ENCODE measurements at regions not wholly inside any gene's neighbourhood (a gene's known extent, or its start where the extent isn't known, plus 50 kb on each side); places are given as distances from the start of the nearest gene placed in this dataset.

DNA sequence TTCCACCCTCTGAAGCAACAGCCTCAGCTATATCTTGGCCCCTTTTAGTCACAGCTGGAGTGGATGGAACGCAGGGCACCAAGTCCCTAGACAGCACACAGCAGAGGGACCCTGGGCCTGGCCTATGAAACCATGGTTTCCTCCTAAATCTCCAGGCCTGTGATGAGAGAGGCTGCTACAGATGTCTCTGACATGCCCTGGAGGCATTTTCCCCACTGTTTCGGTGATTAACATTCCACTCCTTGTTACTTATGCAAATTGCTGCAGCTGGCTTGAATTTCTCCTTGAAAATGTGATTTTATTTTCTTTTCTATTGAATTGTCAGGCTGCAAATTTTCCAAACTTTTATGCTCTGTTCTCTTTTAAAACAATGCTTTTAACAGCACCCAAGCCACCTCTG, 384.8 kb downstream of the PRR16 start:
- Histone ChIP-seq H3K4me1 (ENCODE audit: control insufficient read depth in 2 of 2, insufficient read depth in 2 of 2, low read length in 2 of 2) (no peaks in the 10 kb centered on the region), H3K79me2 (ENCODE audit: control insufficient read depth, insufficient read depth, low read length) (no peaks in the 10 kb centered on the region), H3K27me3 (replicated peaks in 1 of 4; ENCODE audit: control extremely low read depth in 1 of 4, control insufficient read depth in 3 of 4, insufficient read depth in 4 of 4, low read length in 3 of 4) (no peaks in the 10 kb centered on the region), H3K9ac (ENCODE audit: low read length) (no peak overlapping the region), H3K4me2 (replicated peaks; ENCODE audit: low read depth, low read length, poor library complexity, severe bottlenecking) (no peak overlapping the region), H3K27ac (ENCODE audit: low read length in 2 of 2) (no peak overlapping the region), H2AFZ (ENCODE audit: insufficient read depth, low read depth, low read length, poor library complexity, severe bottlenecking) (no peak overlapping the region), H4K20me1 (ENCODE audit: control insufficient read depth, insufficient read depth, low read length, poor library complexity, severe bottlenecking) (no peaks in the 10 kb centered on the region), H3K9me3 (ENCODE audit: control extremely low read depth in 1 of 3, control insufficient read depth in 2 of 3, insufficient read depth in 1 of 3, low read length in 2 of 3) (no peaks in the 10 kb centered on the region), H3K4me3 (ENCODE audit: control extremely low read depth in 1 of 5, extremely low read depth in 1 of 5, insufficient read depth in 1 of 5, low read depth in 2 of 5, low read length in 4 of 5) (no peak overlapping the region), H3K36me3 (replicated peaks in 1 of 2; ENCODE audit: control extremely low read depth in 1 of 2, control insufficient read depth in 1 of 2, extremely low read depth in 1 of 2, insufficient read depth in 2 of 2, low read length in 1 of 2) (no peaks in the 10 kb centered on the region)
- Mint-ChIP-seq H3K4me3 (no peak overlapping the region), H3K27me3 (no peaks in the 10 kb centered on the region), H3K4me1 (no peaks in the 10 kb centered on the region), H3K27ac (no peak overlapping the region), H3K9me3 (ENCODE audit: insufficient read depth) (peaks cover 5% of the 10 kb centered on the region)
- POLR2A ChIA-PET = no interaction called here
- DNase-seq (no peak), ATAC-seq (ENCODE audit: low read depth) (no peak)
- intact Hi-C loops (cut with micrococcal nuclease) = no loop called here
- 60% methylated on average over 1 of the region's 2 CpGs for WGBS (ENCODE audit: insufficient coverage)
- TF ChIP-seq, protein P1, sequence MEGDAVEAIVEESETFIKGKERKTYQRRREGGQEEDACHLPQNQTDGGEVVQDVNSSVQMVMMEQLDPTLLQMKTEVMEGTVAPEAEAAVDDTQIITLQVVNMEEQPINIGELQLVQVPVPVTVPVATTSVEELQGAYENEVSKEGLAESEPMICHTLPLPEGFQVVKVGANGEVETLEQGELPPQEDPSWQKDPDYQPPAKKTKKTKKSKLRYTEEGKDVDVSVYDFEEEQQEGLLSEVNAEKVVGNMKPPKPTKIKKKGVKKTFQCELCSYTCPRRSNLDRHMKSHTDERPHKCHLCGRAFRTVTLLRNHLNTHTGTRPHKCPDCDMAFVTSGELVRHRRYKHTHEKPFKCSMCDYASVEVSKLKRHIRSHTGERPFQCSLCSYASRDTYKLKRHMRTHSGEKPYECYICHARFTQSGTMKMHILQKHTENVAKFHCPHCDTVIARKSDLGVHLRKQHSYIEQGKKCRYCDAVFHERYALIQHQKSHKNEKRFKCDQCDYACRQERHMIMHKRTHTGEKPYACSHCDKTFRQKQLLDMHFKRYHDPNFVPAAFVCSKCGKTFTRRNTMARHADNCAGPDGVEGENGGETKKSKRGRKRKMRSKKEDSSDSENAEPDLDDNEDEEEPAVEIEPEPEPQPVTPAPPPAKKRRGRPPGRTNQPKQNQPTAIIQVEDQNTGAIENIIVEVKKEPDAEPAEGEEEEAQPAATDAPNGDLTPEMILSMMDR (IDR thresholded peaks at IDR 0.05) = no peak
- TF ChIP-seq EZH2 (IDR thresholded peaks at IDR 0.05; ENCODE audit: borderline replicate concordance, insufficient read depth, low read depth, low read length, poor library complexity, severe bottlenecking) = no peak
- CTCF ChIA-PET = no interaction called here

DNA sequence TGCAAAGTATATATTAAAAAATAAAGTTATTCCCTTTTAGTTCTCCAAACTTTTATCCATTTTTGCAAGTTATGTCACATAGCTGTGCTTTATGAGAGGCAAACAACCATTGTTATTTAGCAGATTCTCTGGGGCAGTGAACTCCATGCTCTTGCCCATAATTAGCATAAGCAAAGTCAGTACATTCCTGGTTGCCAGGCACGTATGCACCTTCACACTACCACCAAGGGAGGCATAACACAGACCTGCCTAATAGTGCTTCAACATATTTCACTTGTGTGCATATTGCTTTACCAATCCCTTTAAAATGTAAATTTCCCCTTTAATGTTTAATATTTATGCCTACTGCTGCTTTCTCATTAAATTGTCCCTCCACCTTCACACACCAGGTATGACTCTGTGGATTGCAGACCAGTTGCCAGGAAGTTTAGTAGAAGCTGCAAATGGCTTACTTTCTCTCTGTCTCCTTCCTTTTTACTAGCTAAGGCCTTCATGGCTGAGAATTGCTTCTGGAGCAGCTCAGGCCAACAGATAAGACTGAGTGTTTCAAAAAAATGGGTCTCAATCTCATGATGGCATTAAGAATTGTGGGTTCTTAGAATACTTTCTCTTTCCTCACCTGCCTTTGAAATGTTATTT, 388.2 kb downstream of the PRR16 start:
- DNase-seq (no peak), ATAC-seq (ENCODE audit: low read depth) (no peak)
- Mint-ChIP-seq H3K4me1 (no peaks in the 10 kb centered on the region), H3K27me3 (no peaks in the 10 kb centered on the region), H3K27ac (no peak overlapping the region), H3K4me3 (no peak overlapping the region), H3K9me3 (ENCODE audit: insufficient read depth) (peaks cover 5% of the 10 kb centered on the region)
- Histone ChIP-seq H3K27me3 (replicated peaks in 1 of 4; ENCODE audit: control extremely low read depth in 1 of 4, control insufficient read depth in 3 of 4, insufficient read depth in 4 of 4, low read length in 3 of 4) (no peaks in the 10 kb centered on the region), H3K9ac (ENCODE audit: low read length) (no peak overlapping the region), H3K9me3 (ENCODE audit: control extremely low read depth in 1 of 3, control insufficient read depth in 2 of 3, insufficient read depth in 1 of 3, low read length in 2 of 3) (no peaks in the 10 kb centered on the region), H3K4me1 (ENCODE audit: control insufficient read depth in 2 of 2, insufficient read depth in 2 of 2, low read length in 2 of 2) (no peaks in the 10 kb centered on the region), H3K27ac (ENCODE audit: low read length in 2 of 2) (no peak overlapping the region), H4K20me1 (ENCODE audit: control insufficient read depth, insufficient read depth, low read length, poor library complexity, severe bottlenecking) (no peaks in the 10 kb centered on the region), H3K79me2 (ENCODE audit: control insufficient read depth, insufficient read depth, low read length) (no peaks in the 10 kb centered on the region), H3K4me3 (ENCODE audit: control extremely low read depth in 1 of 5, extremely low read depth in 1 of 5, insufficient read depth in 1 of 5, low read depth in 2 of 5, low read length in 4 of 5) (no peak overlapping the region), H2AFZ (ENCODE audit: insufficient read depth, low read depth, low read length, poor library complexity, severe bottlenecking) (no peak overlapping the region), H3K4me2 (replicated peaks; ENCODE audit: low read depth, low read length, poor library complexity, severe bottlenecking) (no peak overlapping the region), H3K36me3 (replicated peaks in 1 of 2; ENCODE audit: control extremely low read depth in 1 of 2, control insufficient read depth in 1 of 2, extremely low read depth in 1 of 2, insufficient read depth in 2 of 2, low read length in 1 of 2) (no peaks in the 10 kb centered on the region)
- ChIA-PET POLR2A (no interaction called here), CTCF (no interaction called here)
- TF ChIP-seq EZH2 (IDR thresholded peaks at IDR 0.05; ENCODE audit: borderline replicate concordance, insufficient read depth, low read depth, low read length, poor library complexity, severe bottlenecking) = no peak
- TF ChIP-seq, protein P1 (IDR thresholded peaks at IDR 0.05) = no peak
- intact Hi-C loops (cut with micrococcal nuclease) = no loop called here
- 83% methylated on average over 1 of the region's 1 CpG for WGBS (ENCODE audit: insufficient coverage)

All from B cell (primary cell).